K562 (cell line): ENCODE measurements at regions not wholly inside any gene's neighbourhood (a gene's known extent, or its start where the extent isn't known, plus 50 kb on each side); places are given as distances from the start of the nearest gene placed in this dataset.

Experiments used
- ATAC-seq: fragments of 200-7000 bp; cut with Tn5 transposase; 3 replicates; pipeline ENCODE4 v1.9.1; 2020; ENCODE audit warnings: moderate library complexity
- BruUV-seq: library from RNA; stranded (reverse); fragments of 400-500 nt; replicated peaks from 2 replicates; lab custom pipeline; 2021; lab: Mats Ljungman, UMichigan
- CTCF ChIA-PET: fragments of 300-600 bp; formaldehyde crosslinking; extraction: SDS; loops from one replicate; lab custom pipeline; 2021; ENCODE audit warnings: low intra/inter-chr PET ratio; lab: Yijun Ruan, JAX
- POLR2A ChIA-PET: fragments of 300-600, 350-650 bp; sonication (Branson Sonifier 250); formaldehyde crosslinking; extraction: SDS; loops from one replicate; lab custom pipeline; 2021; ENCODE audit warnings: antibody characterized with exemption, inconsistent platforms; lab: Yijun Ruan, JAX
- DNase-seq, 4 experiments: peaks; one replicate each; pipeline versions ENCODE4 v3.0.0 to v3.0.0-alpha.2; 2011 to 2018; ENCODE audit warnings: low spot score in 3 of 4, mixed read lengths in 3 of 4; ENCODE audit errors: extremely low read depth in 1 of 4
- FAIRE-seq: peaks from 2 replicates; lab custom pipeline; 2011; peaks lifted over from hg19 to GRCh38; lab: Jason Lieb, UNC
- H2AFZ ChIP-seq: 2 replicates; pipeline ENCODE4 v1.6.0; 2011; ENCODE audit warnings: low read depth, low read length, control low read depth, inconsistent platforms
- H3K27ac ChIP-seq: fragments of 200-600 bp; 3 replicates; pipeline ENCODE4 v1.8.0; 2011; ENCODE audit warnings: low read depth, mild to moderate bottlenecking, control low read depth, inconsistent platforms, low read length, moderate library complexity, mixed read lengths; ENCODE audit errors: extremely low read depth
- H3K27me3 ChIP-seq, 2 experiments: fragments of 300-600 bp in 1 of 2; 2 replicates in 1 of 2; 3 replicates in 1 of 2; pipeline versions ENCODE4 v1.6.0 to v1.8.0; 2011; ENCODE audit warnings: inconsistent platforms in 2 of 2, low read length in 2 of 2, mild to moderate bottlenecking in 1 of 2, mixed read lengths in 1 of 2, moderate library complexity in 1 of 2; ENCODE audit not compliant: control insufficient read depth in 2 of 2, insufficient read depth in 2 of 2
- H3K36me3 ChIP-seq: fragments of 300-600 bp; 3 replicates; pipeline ENCODE4 v1.8.0; 2011; ENCODE audit warnings: mild to moderate bottlenecking, low read length, inconsistent platforms; ENCODE audit not compliant: control insufficient read depth, insufficient read depth
- H3K4me1 ChIP-seq, 2 experiments: fragments of 200-600 bp in 1 of 2; replicated peaks in 1 of 2; 2 replicates in 1 of 2; 3 replicates in 1 of 2; pipeline versions ENCODE4 v1.5.1 to v1.8.0; 2011; ENCODE audit warnings: inconsistent platforms in 2 of 2, low read length in 2 of 2, mild to moderate bottlenecking in 1 of 2, mixed read lengths in 1 of 2, moderate library complexity in 1 of 2; ENCODE audit not compliant: control insufficient read depth in 2 of 2, insufficient read depth in 2 of 2
- H3K4me2 ChIP-seq: 2 replicates; pipeline ENCODE4 v1.6.1; 2011; ENCODE audit warnings: low read length, control low read depth, inconsistent platforms, mixed read lengths; ENCODE audit not compliant: insufficient read depth
- H3K4me3 ChIP-seq: fragments of 200-600 bp; sonication (generic), shearing (Covaris generic); 2 replicates; pipeline ENCODE4 v1.5.1; 2016; ENCODE audit warnings: control low read depth, inconsistent platforms
- H3K79me2 ChIP-seq: fragments of 200-600 bp; 3 replicates; pipeline ENCODE4 v1.8.0; 2011; ENCODE audit warnings: low read length, inconsistent platforms; ENCODE audit not compliant: control insufficient read depth, insufficient read depth
- H3K9ac ChIP-seq, 2 experiments: 2 replicates each; pipeline versions ENCODE4 v1.6.0 to v1.6.1; 2011; ENCODE audit warnings: low read depth in 2 of 2, low read length in 2 of 2, control low read depth in 1 of 2, inconsistent platforms in 1 of 2, mild to moderate bottlenecking in 1 of 2, mixed read lengths in 1 of 2; ENCODE audit not compliant: insufficient read depth in 1 of 2
- H3K9me1 ChIP-seq: one replicate; pipeline ENCODE4 v1.6.0; 2011; ENCODE audit warnings: inconsistent platforms, mild to moderate bottlenecking, low read length, moderate library complexity; ENCODE audit not compliant: control insufficient read depth, insufficient read depth
- H3K9me3 ChIP-seq: replicated peaks from 2 replicates; pipeline ENCODE4 v1.5.1; 2011; ENCODE audit warnings: low read depth, low read length, inconsistent platforms; ENCODE audit not compliant: control insufficient read depth, insufficient read depth
- H4K20me1 ChIP-seq: replicated peaks from 2 replicates; pipeline ENCODE4 v1.6.1; 2011; ENCODE audit warnings: low read length, inconsistent platforms, mixed read lengths; ENCODE audit not compliant: control insufficient read depth, insufficient read depth
- BHLHE40 ChIP-seq: IDR thresholded peaks from 2 replicates; pipeline ENCODE4 v1.6.1; 2011; ENCODE audit warnings: low read length, improper control_type of control experiment
- GABPB1 ChIP-seq: sonication (generic); formaldehyde crosslinking; IDR thresholded peaks from 2 replicates; pipeline ENCODE4 v1.8.0; 2022; ENCODE audit warnings: mild to moderate bottlenecking, missing genetic modification reagents
- HCFC1 ChIP-seq: IDR thresholded peaks from 2 replicates; pipeline ENCODE4 v1.6.1; 2012; ENCODE audit warnings: low read depth, low read length, improper control_type of control experiment
- HOXB6 ChIP-seq: fragments of 250-450 bp; sonication (Bioruptor Pico); IDR thresholded peaks from 2 replicates; pipeline ENCODE4 v1.5.1; 2022; ENCODE audit warnings: mild to moderate bottlenecking, borderline replicate concordance
- MXI1 ChIP-seq: IDR thresholded peaks from 2 replicates; pipeline ENCODE4 v1.6.1; 2011; ENCODE audit warnings: low read depth, mild to moderate bottlenecking, improper control_type of control experiment, low read length
- NFIX ChIP-seq: fragments of 250-450 bp; sonication (Bioruptor Pico); IDR thresholded peaks from 2 replicates; pipeline ENCODE4 v1.4.0; 2020; ENCODE audit warnings: low read depth, mild to moderate bottlenecking, moderate library complexity
- PYGO2 ChIP-seq: fragments of 450-650 bp; IDR thresholded peaks from 2 replicates; pipeline ENCODE4 v1.6.1; 2016; ENCODE audit warnings: mild to moderate bottlenecking, missing genetic modification characterization, moderate library complexity, missing compliant biosample characterization
- RAD21 ChIP-seq, 2 experiments: fragments of 250-450 bp in 1 of 2; fragments of 450-650 bp in 1 of 2; sonication (Bioruptor Pico) in 1 of 2; formaldehyde crosslinking in 1 of 2; IDR thresholded peaks in 1 of 2; conservative IDR thresholded peaks in 1 of 2; 2 replicates each; pipeline versions ENCODE4 v1.4.0 to v1.8.0; 2020 to 2022; ENCODE audit warnings: mild to moderate bottlenecking in 2 of 2, moderate library complexity in 1 of 2
- WHSC1 ChIP-seq: IDR thresholded peaks from one replicate; pipeline ENCODE4 v1.6.1; 2012; ENCODE audit warnings: low read length, control low read depth, inconsistent platforms
- ZNF3 ChIP-seq: fragments of 250-450 bp; sonication (Bioruptor Pico); IDR thresholded peaks from 2 replicates; pipeline ENCODE4 v1.5.0; 2021; ENCODE audit warnings: mild to moderate bottlenecking, moderate library complexity
- WGBS: fragments of 100-300 bp; shearing (Covaris generic); methylation state at CpG from one replicate; pipeline ENCODE4 v1.1.6; 2016; ENCODE audit warnings: low coverage, mixed read lengths; ENCODE audit not compliant: insufficient coverage; ENCODE audit errors: missing lambda C conversion rate; 5-methylcytosine and 5-hydroxymethylcytosine counted together
- in situ Hi-C: fragments of 300-500 bp; cut with MboI; formaldehyde crosslinking; loops from 4 replicates; pipeline ENCODE4 v1.15.0; 2018; ENCODE audit warnings: inconsistent platforms, mixed read lengths
- intact Hi-C: fragments of 100-400 bp; cut with micrococcal nuclease; formaldehyde crosslinking; loops from 2 replicates; pipeline ENCODE4 v1.14.2; 2022
- TF ChIP-seq, protein P1 (sequence below): sonication (generic); formaldehyde crosslinking; IDR thresholded peaks from 2 replicates; pipeline ENCODE4 v1.8.0; 2022; ENCODE audit warnings: mild to moderate bottlenecking, missing genetic modification reagents, borderline replicate concordance
- TF ChIP-seq, protein P2 (sequence below): fragments of 450-650 bp; formaldehyde crosslinking; IDR thresholded peaks from 2 replicates; pipeline ENCODE4 v1.4.0; 2022; ENCODE audit warnings: mild to moderate bottlenecking, moderate library complexity
- TF ChIP-seq, protein P3 (sequence below): fragments of 250-450 bp; sonication (Bioruptor Pico); IDR thresholded peaks from 2 replicates; pipeline ENCODE4 v1.8.0; 2021; ENCODE audit warnings: mild to moderate bottlenecking, moderate library complexity

DNA sequence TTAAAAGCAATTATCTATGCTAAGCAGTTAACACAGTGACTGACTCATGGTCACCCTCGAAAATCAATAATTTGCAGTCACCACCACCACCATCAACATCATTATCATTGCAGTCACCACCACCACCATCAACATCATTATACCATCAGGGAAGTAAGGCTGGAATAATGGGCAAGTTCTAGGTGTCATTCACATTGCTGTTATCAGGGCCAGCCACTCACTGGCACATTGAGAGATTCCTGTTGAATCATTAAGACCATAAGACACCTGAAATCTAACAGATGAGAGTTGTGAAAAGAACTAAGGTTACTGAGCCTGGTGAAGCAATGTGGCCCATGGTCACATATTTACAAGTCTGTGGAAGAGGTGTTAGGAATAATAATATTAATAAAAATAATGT lies 247.7 kb upstream of the BOD1L1 start:
- WGBS: 0% methylated on average over 1 of the region's 1 CpG
- no peaks in the 10 kb centered on the region for H3K4me1 ChIP-seq
- intact Hi-C loops (no loop called here), in situ Hi-C loops (no loop called here)
- H3K9me3 ChIP-seq: no peaks in the 10 kb centered on the region
- H4K20me1 ChIP-seq: no peaks in the 10 kb centered on the region
- CTCF ChIA-PET: no interaction called here
- H3K4me3 ChIP-seq: no peak overlapping the region
- no peak overlapping the region for H3K9ac ChIP-seq
- no peak overlapping the region for H3K27ac ChIP-seq
- H3K4me2 ChIP-seq: no peak overlapping the region
- no peaks in the 10 kb centered on the region for H3K36me3 ChIP-seq
- no peak for DNase-seq
- no peak overlapping the region for H2AFZ ChIP-seq
- no peaks in the 10 kb centered on the region for H3K79me2 ChIP-seq
- TF ChIP-seq RAD21 (CRISPR knock-in tag; conservative IDR thresholded peaks at IDR 0.05 in 1 of 2, IDR thresholded peaks at IDR 0.05 in 1 of 2) (no peak), HOXB6 (CRISPR knock-in tag) (no peak)
- no peaks in the 10 kb centered on the region for H3K27me3 ChIP-seq
- no peaks in the 10 kb centered on the region for H3K9me1 ChIP-seq
- no peak for FAIRE-seq
- ATAC-seq: no peak
- POLR2A ChIA-PET: no interaction called here
- BruUV-seq: no TSS peak

DNA sequence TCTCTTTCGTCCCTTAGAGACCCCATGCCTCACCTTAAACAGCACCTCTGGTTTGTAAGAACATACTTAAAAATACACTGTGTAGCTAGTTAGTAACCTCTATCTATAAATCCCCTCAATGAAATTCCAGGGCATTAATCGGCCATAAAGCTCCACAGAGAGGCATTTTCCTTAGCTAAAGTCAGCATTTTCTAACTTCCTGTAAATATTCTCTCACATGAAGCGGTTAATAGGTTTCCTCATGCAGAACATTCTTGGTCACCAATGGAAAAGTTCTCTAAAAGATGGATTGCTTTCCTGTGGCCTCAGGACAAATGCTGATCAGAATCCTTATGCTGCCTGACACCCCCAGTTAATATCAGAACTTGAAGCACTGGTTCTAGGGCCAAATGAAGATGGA lies 248.6 kb upstream of the BOD1L1 start:
- POLR2A ChIA-PET: no interaction called here
- Histone ChIP-seq H4K20me1 (no peaks in the 10 kb centered on the region), H3K36me3 (no peaks in the 10 kb centered on the region), H3K79me2 (no peaks in the 10 kb centered on the region), H3K9ac (no peak overlapping the region), H3K27me3 (no peaks in the 10 kb centered on the region), H3K27ac (no peak overlapping the region), H2AFZ (no peak overlapping the region), H3K4me1 (no peaks in the 10 kb centered on the region), H3K9me3 (no peaks in the 10 kb centered on the region), H3K4me2 (no peak overlapping the region), H3K4me3 (no peak overlapping the region), H3K9me1 (no peaks in the 10 kb centered on the region)
- CTCF ChIA-PET: no interaction called here
- intact Hi-C loops (no loop called here), in situ Hi-C loops (no loop called here)
- DNase-seq: no peak
- no TSS peak for BruUV-seq
- no peak for ATAC-seq
- WGBS: 5% methylated on average over 2 of the region's 3 CpGs
- no peak for FAIRE-seq
- no peak for TF ChIP-seq NFIX
- no peak for TF ChIP-seq PYGO2
- TF ChIP-seq, protein P1, sequence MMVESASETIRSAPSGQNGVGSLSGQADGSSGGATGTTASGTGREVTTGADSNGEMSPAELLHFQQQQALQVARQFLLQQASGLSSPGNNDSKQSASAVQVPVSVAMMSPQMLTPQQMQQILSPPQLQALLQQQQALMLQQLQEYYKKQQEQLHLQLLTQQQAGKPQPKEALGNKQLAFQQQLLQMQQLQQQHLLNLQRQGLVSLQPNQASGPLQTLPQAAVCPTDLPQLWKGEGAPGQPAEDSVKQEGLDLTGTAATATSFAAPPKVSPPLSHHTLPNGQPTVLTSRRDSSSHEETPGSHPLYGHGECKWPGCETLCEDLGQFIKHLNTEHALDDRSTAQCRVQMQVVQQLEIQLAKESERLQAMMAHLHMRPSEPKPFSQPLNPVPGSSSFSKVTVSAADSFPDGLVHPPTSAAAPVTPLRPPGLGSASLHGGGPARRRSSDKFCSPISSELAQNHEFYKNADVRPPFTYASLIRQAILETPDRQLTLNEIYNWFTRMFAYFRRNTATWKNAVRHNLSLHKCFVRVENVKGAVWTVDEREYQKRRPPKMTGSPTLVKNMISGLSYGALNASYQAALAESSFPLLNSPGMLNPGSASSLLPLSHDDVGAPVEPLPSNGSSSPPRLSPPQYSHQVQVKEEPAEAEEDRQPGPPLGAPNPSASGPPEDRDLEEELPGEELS: no peak
- no peak for TF ChIP-seq HCFC1
- no peak for TF ChIP-seq GABPB1
- TF ChIP-seq, protein P2, sequence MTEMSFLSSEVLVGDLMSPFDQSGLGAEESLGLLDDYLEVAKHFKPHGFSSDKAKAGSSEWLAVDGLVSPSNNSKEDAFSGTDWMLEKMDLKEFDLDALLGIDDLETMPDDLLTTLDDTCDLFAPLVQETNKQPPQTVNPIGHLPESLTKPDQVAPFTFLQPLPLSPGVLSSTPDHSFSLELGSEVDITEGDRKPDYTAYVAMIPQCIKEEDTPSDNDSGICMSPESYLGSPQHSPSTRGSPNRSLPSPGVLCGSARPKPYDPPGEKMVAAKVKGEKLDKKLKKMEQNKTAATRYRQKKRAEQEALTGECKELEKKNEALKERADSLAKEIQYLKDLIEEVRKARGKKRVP (CRISPR knock-in tag): no peak
- TF ChIP-seq MXI1: no peak
- no peak for TF ChIP-seq BHLHE40
- no peak for TF ChIP-seq WHSC1
- no peak for TF ChIP-seq ZNF3 (CRISPR knock-in tag)
- TF ChIP-seq, protein P3, sequence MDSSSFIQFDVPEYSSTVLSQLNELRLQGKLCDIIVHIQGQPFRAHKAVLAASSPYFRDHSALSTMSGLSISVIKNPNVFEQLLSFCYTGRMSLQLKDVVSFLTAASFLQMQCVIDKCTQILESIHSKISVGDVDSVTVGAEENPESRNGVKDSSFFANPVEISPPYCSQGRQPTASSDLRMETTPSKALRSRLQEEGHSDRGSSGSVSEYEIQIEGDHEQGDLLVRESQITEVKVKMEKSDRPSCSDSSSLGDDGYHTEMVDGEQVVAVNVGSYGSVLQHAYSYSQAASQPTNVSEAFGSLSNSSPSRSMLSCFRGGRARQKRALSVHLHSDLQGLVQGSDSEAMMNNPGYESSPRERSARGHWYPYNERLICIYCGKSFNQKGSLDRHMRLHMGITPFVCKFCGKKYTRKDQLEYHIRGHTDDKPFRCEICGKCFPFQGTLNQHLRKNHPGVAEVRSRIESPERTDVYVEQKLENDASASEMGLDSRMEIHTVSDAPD (CRISPR knock-in tag): no peak
